GM18498 (cell line): ENCODE measurements at regions not wholly inside any gene's neighbourhood (a gene's known extent, or its start where the extent isn't known, plus 50 kb on each side); places are given as distances from the start of the nearest gene placed in this dataset.

Experiments used
- ATAC-seq: cut with Tn5 transposase; IDR thresholded peaks from one replicate; pipeline ENCODE4 v1.9.1; 2021; ENCODE audit warnings: mild to moderate bottlenecking, moderate library complexity; ENCODE audit not compliant: unreplicated experiment

DNA sequence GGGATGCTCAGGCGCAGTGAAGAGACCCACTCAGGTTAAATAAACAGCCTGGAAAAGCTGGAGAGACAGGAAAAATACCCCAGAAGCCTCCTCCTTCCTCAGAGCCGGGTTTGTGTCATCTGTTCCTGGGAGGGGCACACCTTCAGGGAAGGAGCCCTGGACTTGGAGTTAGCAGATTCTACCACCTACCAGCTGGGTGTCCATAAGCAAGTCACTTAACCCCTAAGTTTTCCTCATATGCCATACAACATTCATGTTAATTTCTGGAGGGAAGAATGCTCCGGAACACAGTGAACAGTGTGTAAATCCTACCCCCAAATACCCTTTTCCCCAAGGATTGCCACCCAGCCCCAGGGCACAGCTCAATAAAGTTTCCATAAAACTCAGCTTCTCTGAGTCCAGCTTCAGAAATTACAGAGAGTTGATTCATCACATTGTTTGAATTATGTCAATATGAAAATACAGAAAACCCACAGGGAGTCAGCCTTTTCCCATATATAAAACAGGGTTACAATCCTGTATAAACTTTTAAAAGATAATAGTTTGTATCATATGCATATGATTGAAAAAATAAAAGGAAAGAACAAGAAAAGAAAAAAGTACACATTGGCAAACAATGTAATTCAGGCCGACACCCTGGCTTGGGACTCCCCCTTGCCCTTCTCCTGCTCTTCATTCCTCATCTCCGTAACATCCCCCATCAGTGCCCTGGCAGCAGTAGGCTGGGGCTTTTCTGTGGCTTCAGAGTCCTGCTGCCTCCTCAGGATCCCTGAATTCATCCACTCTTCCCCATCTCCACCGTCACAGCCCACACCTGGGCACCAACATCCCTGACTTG lies 291.8 kb upstream of the USP24 start:
- ATAC-seq, result no peak

DNA sequence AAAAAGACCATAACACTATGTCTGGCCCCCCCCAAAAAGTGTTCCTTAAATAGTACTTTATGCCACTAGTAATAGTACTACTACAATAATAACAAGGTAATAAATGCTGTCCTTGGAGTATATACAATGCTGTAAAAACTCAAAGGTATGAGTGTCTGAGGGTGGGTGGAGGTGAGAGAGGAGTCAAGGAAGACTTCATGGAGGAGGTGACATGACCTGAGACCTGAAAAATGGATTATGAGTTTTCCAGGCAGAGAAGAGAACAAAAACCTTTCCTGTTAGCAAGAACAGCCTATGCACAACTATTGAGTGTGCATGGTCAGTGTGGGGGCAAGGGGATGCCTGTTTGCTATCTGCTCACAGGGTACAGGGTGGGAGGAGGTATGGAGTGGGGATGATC lies 290.2 kb upstream of the USP24 start:
- no peak for ATAC-seq

DNA sequence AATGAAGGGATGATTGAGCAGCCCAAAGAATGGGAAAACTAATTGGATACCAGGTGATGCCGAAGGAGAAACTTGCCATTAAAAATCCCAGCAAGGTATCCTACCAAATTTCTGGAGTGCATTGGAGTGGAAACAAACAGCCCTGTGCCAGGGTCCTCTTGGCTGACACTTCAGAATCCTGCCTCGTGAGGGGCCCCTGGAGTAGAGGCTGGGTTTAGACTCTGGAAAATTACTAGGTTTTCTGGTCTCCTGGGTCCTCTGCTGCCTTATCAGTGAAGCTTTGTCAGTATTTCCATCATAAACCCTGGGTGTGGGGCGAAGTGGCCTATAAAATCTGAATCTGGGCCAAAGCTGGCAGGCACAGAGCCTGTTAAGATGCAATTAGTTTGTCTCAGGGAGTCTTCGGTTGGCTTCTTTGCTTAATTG lies 289.2 kb upstream of the USP24 start:
- no peak for ATAC-seq

DNA sequence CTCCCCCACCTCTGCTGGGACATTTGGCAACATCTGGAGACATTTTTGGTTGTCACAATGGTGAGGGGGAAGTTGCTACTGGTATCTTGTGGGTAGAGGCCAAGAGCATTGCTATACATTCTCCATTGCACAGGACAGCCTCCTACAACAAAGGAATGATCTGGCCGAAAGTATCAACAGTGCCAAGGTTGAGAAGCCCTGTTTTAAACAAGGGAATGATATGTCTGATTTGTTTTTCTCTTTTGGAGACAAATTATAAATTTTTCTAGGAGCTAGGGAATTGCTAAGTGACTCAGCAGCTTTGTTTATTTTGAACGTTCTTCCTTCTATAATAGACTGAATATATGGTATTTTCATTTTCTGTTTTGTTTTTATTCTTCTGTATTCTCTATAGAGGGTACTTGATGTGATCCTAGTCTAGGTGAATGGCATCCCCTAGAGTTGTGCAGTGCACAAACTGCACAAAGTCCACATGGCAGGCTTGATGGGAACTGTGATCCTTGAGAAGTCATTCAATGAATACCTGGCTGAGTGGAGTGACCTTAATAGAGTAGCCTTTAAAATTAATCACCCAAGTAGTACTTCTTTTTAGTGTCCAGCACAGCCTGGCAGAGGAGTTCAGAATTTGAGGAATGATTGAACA lies 288.6 kb upstream of the USP24 start:
- ATAC-seq, result no peak

DNA sequence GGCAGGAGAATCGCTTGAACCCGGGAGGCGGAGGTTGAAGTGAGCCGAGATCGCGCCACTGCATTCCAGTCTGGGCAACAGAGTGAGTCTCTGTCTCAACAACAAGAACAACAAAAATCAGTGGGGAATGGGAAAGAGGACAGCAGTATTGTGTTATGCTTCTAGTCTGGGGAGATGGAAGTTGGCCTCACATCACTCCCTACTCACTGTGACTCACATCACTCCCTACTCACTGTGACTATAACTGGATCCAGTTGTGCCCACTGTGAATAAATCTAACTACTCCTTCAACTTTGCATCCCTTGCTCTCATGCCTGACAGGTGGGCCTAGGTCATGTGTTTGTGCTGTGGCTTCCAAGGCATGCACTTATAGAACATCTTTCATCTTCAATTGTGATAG lies 285.4 kb upstream of the USP24 start:
- ATAC-seq, result no peak

DNA sequence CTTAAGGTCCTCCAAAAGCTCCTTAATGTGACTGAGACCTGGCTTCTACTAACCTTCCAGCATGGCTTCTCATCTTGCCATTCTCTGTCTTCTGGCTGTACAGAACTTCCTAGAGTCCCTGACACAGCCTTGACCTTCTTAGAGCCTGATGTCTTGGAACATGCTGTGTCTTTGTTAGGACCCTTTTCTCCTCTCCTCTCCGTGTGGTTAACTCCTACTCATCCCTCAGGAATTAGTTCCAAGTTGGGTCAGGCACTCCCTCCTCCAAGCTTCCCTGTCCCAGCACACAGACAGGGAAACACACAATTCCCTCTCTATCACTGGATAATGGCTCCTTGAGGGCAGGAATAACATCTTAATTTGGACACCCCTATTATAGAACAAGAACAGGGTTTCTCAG lies 275.4 kb upstream of the USP24 start:
- no peak for ATAC-seq

DNA sequence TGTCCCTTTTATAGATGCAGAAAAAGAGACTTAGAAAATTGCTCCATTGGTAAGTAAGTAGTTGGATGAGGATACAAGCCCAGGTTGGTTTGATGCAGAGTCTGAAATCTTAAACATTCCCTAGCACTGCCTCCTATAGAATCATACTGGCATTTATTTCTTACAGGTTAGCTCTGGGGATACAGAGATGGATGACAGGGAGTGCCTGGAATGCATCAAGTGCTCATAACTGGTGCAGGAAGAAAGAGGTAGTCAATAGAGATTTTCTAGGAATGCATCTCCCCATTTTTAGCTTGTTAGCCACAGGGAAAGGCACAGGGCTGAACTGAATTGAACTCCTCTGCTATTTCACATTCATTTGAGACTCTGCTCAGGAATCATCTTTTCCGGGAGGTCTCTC lies 269.0 kb upstream of the USP24 start:
- no peak for ATAC-seq

DNA sequence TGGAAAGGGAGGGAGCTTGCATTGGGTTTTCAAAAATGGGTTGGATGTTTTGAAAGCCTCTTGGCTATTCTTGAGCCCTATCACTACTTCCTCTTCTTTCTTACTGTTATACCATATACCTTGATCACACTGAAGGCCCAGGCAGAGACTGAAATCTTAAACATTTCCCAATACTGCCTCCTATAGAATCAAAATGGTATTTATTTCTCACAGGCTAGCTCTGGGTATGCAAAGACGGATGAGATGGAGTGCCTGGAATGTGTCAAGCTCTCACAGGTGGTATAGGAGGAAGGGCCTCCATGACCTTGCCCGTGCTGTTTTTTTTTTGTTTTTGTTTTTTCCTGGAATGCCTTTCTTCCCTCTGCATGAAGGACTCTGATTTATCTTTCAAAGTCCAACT lies 268.4 kb upstream of the USP24 start:
- ATAC-seq, result no peak

GRCh38 chr1:55481634-55482033 lies 266.5 kb upstream of the USP24 start:
- no peak for ATAC-seq

DNA sequence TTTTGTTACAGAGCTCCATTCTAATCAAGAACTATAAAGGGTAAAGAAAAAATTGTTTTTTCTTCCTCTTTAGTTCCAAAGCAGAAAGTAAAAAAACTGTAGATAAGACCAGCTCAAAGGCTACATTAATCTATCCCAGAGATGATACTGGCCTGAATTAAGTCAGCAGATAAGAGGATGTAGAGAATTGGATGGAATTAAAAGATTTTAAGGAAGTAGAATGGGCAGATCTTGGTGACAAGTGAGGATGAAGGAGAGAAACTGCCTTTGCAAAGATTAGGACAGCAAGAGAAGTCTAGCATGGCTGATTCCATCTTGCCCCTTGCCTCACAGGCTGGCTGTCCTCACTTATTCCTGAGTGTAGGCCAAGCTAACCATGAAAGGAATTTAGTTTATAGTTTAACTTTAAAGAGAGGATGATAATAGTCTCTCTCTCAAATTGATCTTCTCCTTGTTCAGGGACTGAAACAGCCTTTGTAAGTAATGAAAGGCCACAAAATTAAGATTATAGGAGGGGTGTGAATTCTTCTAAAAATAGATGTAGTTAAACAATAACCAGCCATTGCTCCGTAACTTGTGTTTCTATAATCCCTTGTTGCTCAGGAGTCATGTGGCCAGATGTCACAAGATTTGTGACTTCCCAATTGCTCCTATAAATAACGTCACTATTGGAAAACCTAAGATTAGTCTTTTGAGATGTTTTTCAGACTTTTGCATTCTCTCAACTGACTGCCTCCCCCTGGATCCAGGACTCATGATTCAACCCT lies 265.0 kb upstream of the USP24 start:
- ATAC-seq, result no peak

GRCh38 chr1:55478742-55479141 lies 263.6 kb upstream of the USP24 start:
- no peak for ATAC-seq

DNA sequence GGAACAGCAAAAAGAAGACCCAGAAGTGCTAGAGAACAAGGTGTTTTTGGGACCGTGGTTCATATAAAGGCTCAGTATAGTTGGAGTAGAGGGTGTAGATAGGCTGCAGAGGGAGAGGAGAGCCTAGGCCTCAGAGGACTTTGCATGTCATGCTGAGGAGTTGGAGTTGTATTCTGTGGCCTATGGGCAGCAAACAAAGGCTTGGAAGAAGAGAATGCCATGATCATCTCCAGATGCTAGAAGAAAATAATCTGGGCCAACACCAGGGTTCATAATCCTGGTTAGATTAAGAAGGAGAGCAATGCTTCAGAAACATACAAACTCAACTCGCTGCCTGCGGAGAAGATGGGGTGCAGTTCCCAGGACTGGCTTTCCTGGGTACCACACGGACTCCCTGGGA lies 262.8 kb upstream of the USP24 start:
- ATAC-seq, result no peak

- ATAC-seq, result no peak
Observed at GRCh38 chr1:55476445-55477015, 261.4 kb upstream of the USP24 start.

DNA sequence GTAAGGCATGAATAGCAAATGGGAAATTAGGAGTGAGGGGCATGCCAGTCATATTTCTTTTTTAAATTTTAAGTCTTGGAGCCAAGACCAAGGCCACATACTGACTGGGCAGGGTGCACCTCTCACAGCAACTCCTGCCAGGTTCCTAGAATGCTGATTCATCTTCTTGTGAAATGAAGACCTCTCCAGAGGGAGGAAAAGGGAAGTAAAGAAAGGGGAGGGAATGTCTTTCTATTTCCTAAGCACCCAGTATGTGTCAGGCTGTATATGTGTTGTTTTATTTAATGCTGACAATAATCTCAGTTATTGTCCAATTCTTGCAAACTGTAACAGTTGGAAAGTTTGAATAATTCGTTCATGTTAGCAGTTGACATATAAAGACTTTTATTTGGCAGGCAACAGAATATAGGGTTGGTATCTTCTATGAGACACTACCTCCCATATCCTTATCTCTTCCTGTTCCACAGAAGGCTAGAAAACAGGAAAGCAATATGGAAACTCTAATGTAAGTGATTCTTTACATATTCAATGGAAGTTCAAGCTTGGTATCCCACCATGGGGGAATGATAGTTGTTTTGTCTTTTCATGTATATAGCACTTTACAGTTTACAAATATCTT lies 259.1 kb upstream of the USP24 start:
- ATAC-seq, result no peak

- ATAC-seq, result no peak
Observed at GRCh38 chr1:55473661-55474060, 258.5 kb upstream of the USP24 start.

- ATAC-seq, result no peak
Observed at GRCh38 chr1:55472784-55473183, 257.6 kb upstream of the USP24 start.

GRCh38 chr1:55472115-55472514 lies 257.0 kb upstream of the USP24 start:
- ATAC-seq, result no peak

GRCh38 chr1:55468142-55468795 lies 253.1 kb upstream of the USP24 start:
- no peak for ATAC-seq

DNA sequence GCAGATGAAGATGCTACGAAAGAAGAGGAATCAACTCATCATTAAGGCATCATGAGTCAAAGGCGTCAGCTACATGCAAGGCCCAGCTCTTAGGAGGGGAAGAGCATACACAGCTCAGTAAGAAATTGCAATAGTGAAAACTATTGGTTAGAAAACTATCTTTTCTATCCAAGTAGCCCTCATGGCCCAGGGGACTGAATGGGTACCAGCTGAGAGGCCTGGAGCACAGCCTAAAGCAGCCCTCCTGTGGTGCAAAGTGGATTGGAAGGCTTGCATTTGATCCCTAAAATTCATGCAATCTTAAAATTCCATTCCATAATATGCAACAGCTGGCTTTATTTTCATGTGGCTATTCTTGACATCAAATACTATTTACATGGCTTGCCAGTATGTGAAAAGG lies 251.8 kb upstream of the USP24 start:
- no peak for ATAC-seq

DNA sequence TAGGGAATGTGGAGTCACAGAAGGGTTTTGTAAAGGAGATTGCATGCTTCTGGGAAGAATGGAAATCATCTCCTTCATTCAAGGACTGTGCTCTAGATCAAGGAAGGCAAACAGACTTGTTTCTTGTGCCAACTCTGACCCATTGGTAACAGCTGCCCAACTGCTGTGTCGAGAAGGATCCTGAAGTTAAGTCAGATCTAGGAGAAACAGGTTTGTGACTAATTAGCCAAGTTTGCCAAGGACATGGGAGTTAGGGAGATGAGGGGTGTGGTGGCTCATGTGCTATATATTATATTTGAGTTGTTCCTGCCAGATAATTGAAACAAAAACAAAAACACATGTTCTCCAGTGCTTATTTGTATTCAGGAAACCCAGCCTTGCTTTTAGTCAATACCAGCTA lies 251.2 kb upstream of the USP24 start:
- no peak for ATAC-seq

DNA sequence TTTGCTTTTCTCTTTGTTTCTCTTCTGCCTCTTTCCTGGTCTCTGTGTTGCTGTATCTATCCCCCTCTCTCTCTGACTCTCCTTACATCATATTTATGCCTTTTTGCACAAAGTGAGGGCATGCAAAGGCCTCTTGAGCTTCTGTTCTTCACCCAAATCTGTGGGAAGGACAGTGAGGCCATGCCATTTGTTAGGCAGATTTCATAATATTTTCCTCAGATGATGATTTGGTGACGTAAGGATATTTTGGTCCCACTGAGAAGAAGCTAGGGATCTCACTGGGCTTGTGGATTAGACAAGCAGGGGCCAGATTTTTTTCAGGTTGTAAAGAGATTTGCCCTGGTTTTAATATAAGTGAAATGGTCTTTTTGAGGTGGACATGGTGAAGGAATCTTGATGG lies 249.4 kb upstream of the USP24 start:
- no peak for ATAC-seq
